ENCODE measurements at regions not wholly inside any gene's neighbourhood (a gene's known extent, or its start where the extent isn't known, plus 50 kb on each side); places are given as distances from the start of the nearest gene placed in this dataset.

DNA sequence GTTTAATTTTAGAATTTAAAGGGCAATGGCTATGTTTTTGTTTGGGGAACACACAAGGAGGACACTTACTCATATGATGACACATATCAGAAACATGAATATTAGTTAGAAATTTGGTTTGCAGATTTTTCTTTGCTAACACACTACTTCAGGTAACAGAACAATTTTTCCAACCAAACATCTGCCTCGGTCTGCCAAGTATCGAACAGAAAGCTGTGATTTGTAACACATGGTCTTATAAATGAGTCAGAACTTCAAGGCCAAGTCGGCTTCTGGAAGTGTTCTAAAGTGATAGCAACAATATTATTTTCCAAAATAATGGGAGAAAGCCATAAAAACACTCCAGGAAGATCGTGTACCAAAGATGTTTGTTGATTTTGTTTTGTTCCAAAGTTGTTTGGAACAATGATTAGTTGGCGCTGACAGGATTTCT, 75.9 kb upstream of the PMFBP1 start:
- Histone ChIP-seq H3K27ac (ENCODE audit: low read length) (no peak overlapping the region), H4K20me1 (ENCODE audit: low read length) (no peaks in the 10 kb centered on the region), H3F3A (ENCODE audit: low read length, unreplicated experiment) (no peaks in the 10 kb centered on the region), H3K9me2 (replicated peaks; ENCODE audit: low read length) (no peaks in the 10 kb centered on the region), H3K4me3 (ENCODE audit: low read length) (no peak overlapping the region), H2AFZ (ENCODE audit: low read length) (no peak overlapping the region), H3K9ac (ENCODE audit: low read length) (no peak overlapping the region), H3K79me2 (ENCODE audit: low read length) (no peaks in the 10 kb centered on the region), H3K27me3 (ENCODE audit: low read length) (no peaks in the 10 kb centered on the region), H3K4me2 (ENCODE audit: low read length) (0 out of 2 replicates have a peak overlapping the region, but pooled peaks have one; percentile 8), H3K4me1 (ENCODE audit: insufficient read depth, low read length) (peaks cover 9% of the 10 kb centered on the region; the same call in 1 of the 2 replicates), H3K36me3 (ENCODE audit: low read depth, low read length) (no peaks in the 10 kb centered on the region), H3K9me3 (ENCODE audit: low read length) (no peaks in the 10 kb centered on the region)
- BruUV-seq (replicated peaks): no TSS peak
- intact Hi-C loops (cut with micrococcal nuclease): no loop called here
- CTCF ChIA-PET: no interaction called here
- no peak for TF ChIP-seq EZH2phosphoT487 (IDR thresholded peaks at IDR 0.05; ENCODE audit: borderline replicate concordance, low read length)
- TF ChIP-seq, protein P1, sequence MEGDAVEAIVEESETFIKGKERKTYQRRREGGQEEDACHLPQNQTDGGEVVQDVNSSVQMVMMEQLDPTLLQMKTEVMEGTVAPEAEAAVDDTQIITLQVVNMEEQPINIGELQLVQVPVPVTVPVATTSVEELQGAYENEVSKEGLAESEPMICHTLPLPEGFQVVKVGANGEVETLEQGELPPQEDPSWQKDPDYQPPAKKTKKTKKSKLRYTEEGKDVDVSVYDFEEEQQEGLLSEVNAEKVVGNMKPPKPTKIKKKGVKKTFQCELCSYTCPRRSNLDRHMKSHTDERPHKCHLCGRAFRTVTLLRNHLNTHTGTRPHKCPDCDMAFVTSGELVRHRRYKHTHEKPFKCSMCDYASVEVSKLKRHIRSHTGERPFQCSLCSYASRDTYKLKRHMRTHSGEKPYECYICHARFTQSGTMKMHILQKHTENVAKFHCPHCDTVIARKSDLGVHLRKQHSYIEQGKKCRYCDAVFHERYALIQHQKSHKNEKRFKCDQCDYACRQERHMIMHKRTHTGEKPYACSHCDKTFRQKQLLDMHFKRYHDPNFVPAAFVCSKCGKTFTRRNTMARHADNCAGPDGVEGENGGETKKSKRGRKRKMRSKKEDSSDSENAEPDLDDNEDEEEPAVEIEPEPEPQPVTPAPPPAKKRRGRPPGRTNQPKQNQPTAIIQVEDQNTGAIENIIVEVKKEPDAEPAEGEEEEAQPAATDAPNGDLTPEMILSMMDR (conservative IDR thresholded peaks at IDR 0.05; ENCODE audit: low read depth, low read length): no peak
- TF ChIP-seq EZH2 (IDR thresholded peaks at IDR 0.05; ENCODE audit: low read length, unreplicated experiment): no peak
- peak; percentile 11 for DNase-seq
- POLR2A ChIA-PET (ENCODE audit: unreplicated experiment): no interaction called here
- peak; percentile 54 for ATAC-seq

GRCh38 chr16:72246423-72246822, 74.5 kb upstream of the PMFBP1 start:
- Histone ChIP-seq H3K27me3 (ENCODE audit: low read length) (no peaks in the 10 kb centered on the region), H3K79me2 (ENCODE audit: low read length) (no peaks in the 10 kb centered on the region), H3K4me2 (ENCODE audit: low read length) (no peak overlapping the region), H2AFZ (ENCODE audit: low read length) (no peak overlapping the region), H3K9me3 (ENCODE audit: low read length) (no peaks in the 10 kb centered on the region), H3K9me2 (replicated peaks; ENCODE audit: low read length) (no peaks in the 10 kb centered on the region), H3K9ac (ENCODE audit: low read length) (no peak overlapping the region), H3K27ac (ENCODE audit: low read length) (no peak overlapping the region), H3K4me1 (ENCODE audit: insufficient read depth, low read length) (peaks cover 11% of the 10 kb centered on the region; the same call in 1 of the 2 replicates), H4K20me1 (ENCODE audit: low read length) (no peaks in the 10 kb centered on the region), H3K4me3 (ENCODE audit: low read length) (no peak overlapping the region), H3K36me3 (ENCODE audit: low read depth, low read length) (no peaks in the 10 kb centered on the region), H3F3A (ENCODE audit: low read length, unreplicated experiment) (no peaks in the 10 kb centered on the region)
- ChIA-PET CTCF (no interaction called here), POLR2A (ENCODE audit: unreplicated experiment) (interaction anchor here (0.6 kb wide), 1 partner anchor 94 kb away, joined by 8 read pairs; no protein-coding TSS in a partner anchor)
- BruUV-seq (replicated peaks): no TSS peak
- TF ChIP-seq, protein P1 (conservative IDR thresholded peaks at IDR 0.05; ENCODE audit: low read depth, low read length): no peak
- TF ChIP-seq EZH2 (IDR thresholded peaks at IDR 0.05; ENCODE audit: low read length, unreplicated experiment) (no peak), EZH2phosphoT487 (IDR thresholded peaks at IDR 0.05; ENCODE audit: borderline replicate concordance, low read length) (no peak)
- ATAC-seq (no peak), DNase-seq (no peak)
- intact Hi-C loops (cut with micrococcal nuclease): no loop called here

- Histone ChIP-seq H3K9ac (ENCODE audit: low read length) (no peak overlapping the region), H3K27me3 (ENCODE audit: low read length) (no peaks in the 10 kb centered on the region), H2AFZ (ENCODE audit: low read length) (no peak overlapping the region), H3F3A (ENCODE audit: low read length, unreplicated experiment) (no peaks in the 10 kb centered on the region), H3K9me2 (replicated peaks; ENCODE audit: low read length) (no peaks in the 10 kb centered on the region), H3K4me1 (ENCODE audit: insufficient read depth, low read length) (peaks cover 11% of the 10 kb centered on the region; the same call in 1 of the 2 replicates), H4K20me1 (ENCODE audit: low read length) (no peaks in the 10 kb centered on the region), H3K79me2 (ENCODE audit: low read length) (no peaks in the 10 kb centered on the region), H3K9me3 (ENCODE audit: low read length) (no peaks in the 10 kb centered on the region), H3K4me3 (ENCODE audit: low read length) (no peak overlapping the region), H3K36me3 (ENCODE audit: low read depth, low read length) (no peaks in the 10 kb centered on the region), H3K27ac (ENCODE audit: low read length) (no peak overlapping the region), H3K4me2 (ENCODE audit: low read length) (no peak overlapping the region)
- POLR2A ChIA-PET (ENCODE audit: unreplicated experiment): no interaction called here
- intact Hi-C loops (cut with micrococcal nuclease): no loop called here
- no TSS peak for BruUV-seq (replicated peaks)
- TF ChIP-seq, protein P1 (conservative IDR thresholded peaks at IDR 0.05; ENCODE audit: low read depth, low read length): no peak
- no peak for TF ChIP-seq EZH2 (IDR thresholded peaks at IDR 0.05; ENCODE audit: low read length, unreplicated experiment)
- TF ChIP-seq EZH2phosphoT487 (IDR thresholded peaks at IDR 0.05; ENCODE audit: borderline replicate concordance, low read length): no peak
- ATAC-seq (no peak), DNase-seq (no peak)
- CTCF ChIA-PET: no interaction called here
These were observed 72.9 kb upstream of the PMFBP1 start for GRCh38 chr16:72244853-72245252.
